Gastroesophageal sphincter (tissue), 3 donors: ENCODE measurements at regions not wholly inside any gene's neighbourhood (a gene's known extent, or its start where the extent isn't known, plus 50 kb on each side); places are given as distances from the start of the nearest gene placed in this dataset.

Experiments
- EP300 ChIP-seq: sonication (generic); formaldehyde crosslinking; IDR thresholded peaks from one replicate; pipeline ENCODE4 v1.6.1; 2017; ENCODE audit warnings: antibody characterized with exemption, mild to moderate bottlenecking
- POLR2AphosphoS5 ChIP-seq: sonication (generic); formaldehyde crosslinking; IDR thresholded peaks from one replicate; pipeline ENCODE4 v1.6.1; 2017; ENCODE audit warnings: antibody characterized with exemption
- TF ChIP-seq, protein P1 (sequence below), 4 experiments: fragments of 200-600 bp in 2 of 4; fragments of 450-650 bp in 2 of 4; sonication (generic) in 1 of 4; IDR thresholded peaks; one replicate each; pipeline ENCODE4 v1.5.1; 2017 to 2019; ENCODE audit warnings: antibody characterized with exemption in 4 of 4, mild to moderate bottlenecking in 2 of 4, moderate library complexity in 2 of 4

DNA sequence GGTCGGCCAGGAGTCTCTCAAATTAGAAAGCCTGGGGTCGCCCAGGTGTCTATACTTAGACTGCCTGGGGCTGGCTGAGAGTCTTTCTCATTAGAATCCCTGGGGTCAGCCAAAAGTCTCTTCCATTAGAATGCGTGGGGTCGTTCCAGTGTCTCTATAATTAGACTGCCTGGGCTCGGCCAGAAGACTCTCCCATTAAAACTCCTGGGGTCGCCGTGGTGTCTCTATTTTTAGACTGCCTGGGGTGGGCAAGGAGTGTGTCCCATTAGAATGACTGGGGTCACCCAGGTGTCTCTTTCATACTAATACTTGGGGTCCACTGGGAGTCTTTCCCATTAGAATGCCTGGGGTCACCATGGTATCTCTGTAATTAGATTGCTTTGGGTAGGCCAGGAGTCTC lies 2227.7 kb downstream of the TP53TG3F start:
- TF ChIP-seq, protein P1, sequence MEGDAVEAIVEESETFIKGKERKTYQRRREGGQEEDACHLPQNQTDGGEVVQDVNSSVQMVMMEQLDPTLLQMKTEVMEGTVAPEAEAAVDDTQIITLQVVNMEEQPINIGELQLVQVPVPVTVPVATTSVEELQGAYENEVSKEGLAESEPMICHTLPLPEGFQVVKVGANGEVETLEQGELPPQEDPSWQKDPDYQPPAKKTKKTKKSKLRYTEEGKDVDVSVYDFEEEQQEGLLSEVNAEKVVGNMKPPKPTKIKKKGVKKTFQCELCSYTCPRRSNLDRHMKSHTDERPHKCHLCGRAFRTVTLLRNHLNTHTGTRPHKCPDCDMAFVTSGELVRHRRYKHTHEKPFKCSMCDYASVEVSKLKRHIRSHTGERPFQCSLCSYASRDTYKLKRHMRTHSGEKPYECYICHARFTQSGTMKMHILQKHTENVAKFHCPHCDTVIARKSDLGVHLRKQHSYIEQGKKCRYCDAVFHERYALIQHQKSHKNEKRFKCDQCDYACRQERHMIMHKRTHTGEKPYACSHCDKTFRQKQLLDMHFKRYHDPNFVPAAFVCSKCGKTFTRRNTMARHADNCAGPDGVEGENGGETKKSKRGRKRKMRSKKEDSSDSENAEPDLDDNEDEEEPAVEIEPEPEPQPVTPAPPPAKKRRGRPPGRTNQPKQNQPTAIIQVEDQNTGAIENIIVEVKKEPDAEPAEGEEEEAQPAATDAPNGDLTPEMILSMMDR (IDR thresholded peaks at IDR 0.05) = no peak
- no peak for TF ChIP-seq EP300
- no peak for TF ChIP-seq POLR2AphosphoS5
